Sigmoid colon (tissue), 6 donors: ENCODE measurements at regions not wholly inside any gene's neighbourhood (a gene's known extent, or its start where the extent isn't known, plus 50 kb on each side); places are given as distances from the start of the nearest gene placed in this dataset.

ENCODE experiments used
- DNase-seq: peaks from one replicate; pipeline ENCODE4 v3.0.0-alpha.2; 2019
- H3K27ac ChIP-seq, 4 donors: fragments of 200-600 bp; sonication (generic); one replicate each; pipeline ENCODE4 v1.5.1; 2016 to 2019; ENCODE audit warnings: mild to moderate bottlenecking in 1 of 4
- H3K27me3 ChIP-seq, 3 donors: fragments of 200-600 bp; sonication (generic); one replicate each; pipeline ENCODE4 v1.5.1; 2019; ENCODE audit warnings: mild to moderate bottlenecking in 1 of 3
- H3K36me3 ChIP-seq, 4 donors: fragments of 200-600 bp; sonication (generic); one replicate each; pipeline ENCODE4 v1.5.1; 2016 to 2019
- H3K4me1 ChIP-seq, 4 donors: fragments of 200-600 bp; sonication (generic); one replicate each; pipeline ENCODE4 v1.5.1; 2017 to 2019
- H3K4me3 ChIP-seq, 4 donors: fragments of 200-600 bp; sonication (generic); one replicate each; pipeline ENCODE4 v1.5.1; 2017 to 2019; ENCODE audit warnings: mild to moderate bottlenecking in 2 of 4, moderate library complexity in 1 of 4
- H3K9me3 ChIP-seq, 4 donors: fragments of 200-600 bp in 3 of 4; sonication (generic) in 3 of 4; one replicate each; pipeline versions ENCODE4 v1.5.1 to v1.6.1; 2013 to 2019
- CTCF ChIP-seq, 4 experiments: fragments of 450-650 bp in 3 of 4; fragments of 200-600 bp in 1 of 4; IDR thresholded peaks; one replicate each; pipeline ENCODE4 v1.5.1; 2016 to 2019; ENCODE audit warnings: antibody characterized with exemption in 4 of 4, mild to moderate bottlenecking in 3 of 4, moderate library complexity in 2 of 4
- EP300 ChIP-seq, 4 donors: sonication (generic); formaldehyde crosslinking; IDR thresholded peaks; one replicate each; pipeline ENCODE4 v1.6.1; 2017; ENCODE audit warnings: antibody characterized with exemption in 4 of 4
- POLR2A ChIP-seq, 2 donors: fragments of 450-650 bp; IDR thresholded peaks; one replicate each; pipeline ENCODE4 v1.6.1; 2016; ENCODE audit warnings: antibody characterized with exemption in 2 of 2, mild to moderate bottlenecking in 2 of 2, moderate library complexity in 2 of 2
- POLR2AphosphoS5 ChIP-seq, 4 donors: sonication (generic); formaldehyde crosslinking; IDR thresholded peaks; one replicate each; pipeline ENCODE4 v1.6.1; 2017; ENCODE audit warnings: antibody characterized with exemption in 4 of 4
- WGBS, 2 donors: extraction: QIAGEN DNeasy Blood & Tissue Kit; methylation state at CpG; one replicate each; pipeline ENCODE4 v1.1.7; 2013; 5-methylcytosine and 5-hydroxymethylcytosine counted together
- intact Hi-C: fragments of 100-400 bp; cut with DNase I; formaldehyde crosslinking; loops from one replicate; pipeline ENCODE4 v1.15.1; 2023
- donor health status: healthy with polysubstance abuse.
- donor health status: healthy.

- no peak overlapping the region for H3K27ac ChIP-seq
- WGBS, 2 donors = 28 to 57% methylated on average over 2 of the region's 2 CpGs
- DNase-seq = no peak
- H3K4me1 ChIP-seq = no peaks in the 10 kb centered on the region
- no peaks in the 10 kb centered on the region for H3K36me3 ChIP-seq
- TF ChIP-seq CTCF (IDR thresholded peaks at IDR 0.05) (no peak), EP300 (IDR thresholded peaks at IDR 0.05) (no peak), POLR2A (IDR thresholded peaks at IDR 0.05) (no peak), POLR2AphosphoS5 (IDR thresholded peaks at IDR 0.05) (no peak)
- H3K4me3 ChIP-seq = no peak overlapping the region
- intact Hi-C loops = no loop called here
- no peaks in the 10 kb centered on the region for H3K27me3 ChIP-seq
- no peaks in the 10 kb centered on the region for H3K9me3 ChIP-seq
Observed at GRCh38 chrX:104445591-104445990, 120.4 kb upstream of the IL1RAPL2 start.

GRCh38 chrX:104435249-104435648 lies 130.8 kb upstream of the IL1RAPL2 start:
- H3K4me3 ChIP-seq = no peak overlapping the region
- 52 to 65% methylated on average over 7 of the region's 7 CpGs for WGBS, 2 donors
- TF ChIP-seq POLR2A (IDR thresholded peaks at IDR 0.05) = no peak
- no peak for TF ChIP-seq POLR2AphosphoS5 (IDR thresholded peaks at IDR 0.05)
- TF ChIP-seq EP300 (IDR thresholded peaks at IDR 0.05) = no peak
- TF ChIP-seq CTCF (IDR thresholded peaks at IDR 0.05) = no peak
- no peaks in the 10 kb centered on the region for H3K36me3 ChIP-seq
- intact Hi-C loops = no loop called here
- no peaks in the 10 kb centered on the region for H3K4me1 ChIP-seq
- H3K27me3 ChIP-seq = peaks cover 0 to 3% (median 0%) of the 10 kb centered on the region in 3 donors
- H3K27ac ChIP-seq = no peak overlapping the region
- DNase-seq = no peak
- no peaks in the 10 kb centered on the region for H3K9me3 ChIP-seq

- no peak overlapping the region for H3K4me3 ChIP-seq
- intact Hi-C loops = no loop called here
- WGBS, 2 donors = 9 to 42% methylated on average over 3 of the region's 3 CpGs
- peaks cover 0 to 3% (median 0%) of the 10 kb centered on the region in 3 donors for H3K27me3 ChIP-seq
- TF ChIP-seq EP300 (IDR thresholded peaks at IDR 0.05) (no peak), POLR2A (IDR thresholded peaks at IDR 0.05) (no peak), CTCF (IDR thresholded peaks at IDR 0.05) (no peak), POLR2AphosphoS5 (IDR thresholded peaks at IDR 0.05) (no peak)
- no peaks in the 10 kb centered on the region for H3K9me3 ChIP-seq
- DNase-seq = no peak
- H3K36me3 ChIP-seq = no peaks in the 10 kb centered on the region
- no peak overlapping the region for H3K27ac ChIP-seq
- H3K4me1 ChIP-seq = no peaks in the 10 kb centered on the region
Observed at GRCh38 chrX:104432321-104432720, 133.7 kb upstream of the IL1RAPL2 start.

- Histone ChIP-seq H3K4me1 (no peaks in the 10 kb centered on the region), H3K27me3 (peaks cover 0 to 3% (median 0%) of the 10 kb centered on the region in 3 donors), H3K4me3 (no peak overlapping the region), H3K36me3 (no peaks in the 10 kb centered on the region), H3K9me3 (no peaks in the 10 kb centered on the region), H3K27ac (no peak overlapping the region)
- intact Hi-C loops = no loop called here
- DNase-seq = no peak
- TF ChIP-seq POLR2A (IDR thresholded peaks at IDR 0.05) = no peak
- no peak for TF ChIP-seq CTCF (IDR thresholded peaks at IDR 0.05)
- no peak for TF ChIP-seq POLR2AphosphoS5 (IDR thresholded peaks at IDR 0.05)
- no peak for TF ChIP-seq EP300 (IDR thresholded peaks at IDR 0.05)
- WGBS, 2 donors = 31 to 68% methylated on average over 1 of the region's 1 CpG
Observed at GRCh38 chrX:104430742-104431119, 135.3 kb upstream of the IL1RAPL2 start.

DNA sequence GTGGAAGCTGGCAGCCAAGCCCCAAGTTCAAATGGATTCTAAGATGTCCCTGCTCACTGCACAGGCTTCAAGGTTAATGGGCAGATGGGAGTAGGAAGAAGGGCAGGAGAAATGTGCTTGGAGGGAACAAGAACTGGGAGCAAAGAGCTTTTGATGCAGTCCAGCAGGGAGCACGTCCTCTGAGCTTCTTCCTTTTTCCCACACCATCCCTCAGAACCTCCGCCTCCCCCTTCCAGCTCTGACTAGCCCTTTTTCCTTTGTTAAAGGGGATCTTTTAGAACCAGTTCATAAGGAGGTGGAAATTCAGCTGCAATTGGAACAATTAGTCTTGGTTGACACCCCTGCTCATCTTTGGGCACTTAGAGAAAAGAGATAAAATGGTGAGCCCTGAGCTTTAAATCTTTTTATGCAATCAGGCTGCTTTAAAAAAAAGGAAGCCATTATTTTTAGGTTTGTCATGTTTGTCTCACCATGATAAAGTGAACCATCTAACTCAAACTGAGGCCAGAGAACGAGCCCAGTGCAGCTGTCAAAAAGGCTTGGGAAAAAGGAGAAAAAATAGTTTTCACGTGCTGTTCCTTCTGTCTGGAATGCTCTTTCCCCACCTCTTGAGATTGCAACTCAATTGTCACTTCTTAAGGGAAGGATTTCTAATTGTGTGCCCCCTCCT lies 135.8 kb upstream of the IL1RAPL2 start:
- WGBS, 2 donors = 38 to 67% methylated on average over 4 of the region's 4 CpGs
- Histone ChIP-seq H3K4me3 (no peak overlapping the region), H3K27ac (no peak overlapping the region), H3K9me3 (no peaks in the 10 kb centered on the region), H3K36me3 (no peaks in the 10 kb centered on the region), H3K4me1 (no peaks in the 10 kb centered on the region), H3K27me3 (peaks cover 0 to 3% (median 0%) of the 10 kb centered on the region in 3 donors)
- DNase-seq = no peak
- intact Hi-C loops = no loop called here
- TF ChIP-seq POLR2A (IDR thresholded peaks at IDR 0.05) (no peak), EP300 (IDR thresholded peaks at IDR 0.05) (no peak), POLR2AphosphoS5 (IDR thresholded peaks at IDR 0.05) (no peak), CTCF (IDR thresholded peaks at IDR 0.05) (no peak)
